Stomach (tissue), 4 donors: ENCODE measurements at regions not wholly inside any gene's neighbourhood (a gene's known extent, or its start where the extent isn't known, plus 50 kb on each side); places are given as distances from the start of the nearest gene placed in this dataset.

Source experiments
- EP300 ChIP-seq: sonication (generic); formaldehyde crosslinking; IDR thresholded peaks from one replicate; pipeline ENCODE4 v1.6.1; 2017; ENCODE audit warnings: antibody characterized with exemption
- POLR2AphosphoS5 ChIP-seq, 3 donors: sonication (generic); formaldehyde crosslinking; IDR thresholded peaks; one replicate each; pipeline ENCODE4 v1.6.1; 2016; ENCODE audit warnings: antibody characterized with exemption in 3 of 3
- TF ChIP-seq, protein P1 (sequence below), 7 experiments: fragments of 450-650 bp in 4 of 7; fragments of 200-600 bp in 3 of 7; sonication (generic) in 3 of 7; IDR thresholded peaks; one replicate each; pipeline ENCODE4 v1.5.1; 2016 to 2019; ENCODE audit warnings: antibody characterized with exemption in 7 of 7, control low read depth in 2 of 7, mild to moderate bottlenecking in 1 of 7

DNA sequence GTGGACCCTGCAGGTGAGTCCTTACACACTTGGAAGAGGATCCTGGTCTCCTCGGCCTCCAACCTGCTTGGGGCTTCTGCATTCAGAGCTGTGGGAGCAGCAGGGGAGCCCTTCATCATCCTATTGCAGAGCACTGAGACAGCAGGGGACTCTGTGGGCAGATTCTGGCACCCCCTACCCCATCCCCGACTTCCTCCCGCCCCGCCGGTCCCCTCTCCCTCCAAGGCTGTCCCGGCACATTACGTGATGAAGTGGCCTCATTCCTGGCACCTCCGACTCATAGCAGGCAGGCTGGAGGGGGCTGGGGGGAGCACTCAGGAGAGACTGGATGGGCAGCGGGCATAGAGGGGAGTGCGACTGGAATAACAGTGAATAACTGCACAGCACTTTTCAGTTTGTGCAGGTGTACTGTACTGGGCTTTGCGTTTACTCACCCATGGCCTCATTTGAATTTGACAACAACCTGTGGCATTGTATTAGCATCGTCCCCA is 394.1 kb downstream of the MATN1 start:
- TF ChIP-seq, protein P1, sequence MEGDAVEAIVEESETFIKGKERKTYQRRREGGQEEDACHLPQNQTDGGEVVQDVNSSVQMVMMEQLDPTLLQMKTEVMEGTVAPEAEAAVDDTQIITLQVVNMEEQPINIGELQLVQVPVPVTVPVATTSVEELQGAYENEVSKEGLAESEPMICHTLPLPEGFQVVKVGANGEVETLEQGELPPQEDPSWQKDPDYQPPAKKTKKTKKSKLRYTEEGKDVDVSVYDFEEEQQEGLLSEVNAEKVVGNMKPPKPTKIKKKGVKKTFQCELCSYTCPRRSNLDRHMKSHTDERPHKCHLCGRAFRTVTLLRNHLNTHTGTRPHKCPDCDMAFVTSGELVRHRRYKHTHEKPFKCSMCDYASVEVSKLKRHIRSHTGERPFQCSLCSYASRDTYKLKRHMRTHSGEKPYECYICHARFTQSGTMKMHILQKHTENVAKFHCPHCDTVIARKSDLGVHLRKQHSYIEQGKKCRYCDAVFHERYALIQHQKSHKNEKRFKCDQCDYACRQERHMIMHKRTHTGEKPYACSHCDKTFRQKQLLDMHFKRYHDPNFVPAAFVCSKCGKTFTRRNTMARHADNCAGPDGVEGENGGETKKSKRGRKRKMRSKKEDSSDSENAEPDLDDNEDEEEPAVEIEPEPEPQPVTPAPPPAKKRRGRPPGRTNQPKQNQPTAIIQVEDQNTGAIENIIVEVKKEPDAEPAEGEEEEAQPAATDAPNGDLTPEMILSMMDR (IDR thresholded peaks at IDR 0.05): no peak
- TF ChIP-seq POLR2AphosphoS5 (IDR thresholded peaks at IDR 0.05) (no peak), EP300 (no peak)
